ENCODE measurements at regions not wholly inside any gene's neighbourhood (a gene's known extent, or its start where the extent isn't known, plus 50 kb on each side); places are given as distances from the start of the nearest gene placed in this dataset.

DNA sequence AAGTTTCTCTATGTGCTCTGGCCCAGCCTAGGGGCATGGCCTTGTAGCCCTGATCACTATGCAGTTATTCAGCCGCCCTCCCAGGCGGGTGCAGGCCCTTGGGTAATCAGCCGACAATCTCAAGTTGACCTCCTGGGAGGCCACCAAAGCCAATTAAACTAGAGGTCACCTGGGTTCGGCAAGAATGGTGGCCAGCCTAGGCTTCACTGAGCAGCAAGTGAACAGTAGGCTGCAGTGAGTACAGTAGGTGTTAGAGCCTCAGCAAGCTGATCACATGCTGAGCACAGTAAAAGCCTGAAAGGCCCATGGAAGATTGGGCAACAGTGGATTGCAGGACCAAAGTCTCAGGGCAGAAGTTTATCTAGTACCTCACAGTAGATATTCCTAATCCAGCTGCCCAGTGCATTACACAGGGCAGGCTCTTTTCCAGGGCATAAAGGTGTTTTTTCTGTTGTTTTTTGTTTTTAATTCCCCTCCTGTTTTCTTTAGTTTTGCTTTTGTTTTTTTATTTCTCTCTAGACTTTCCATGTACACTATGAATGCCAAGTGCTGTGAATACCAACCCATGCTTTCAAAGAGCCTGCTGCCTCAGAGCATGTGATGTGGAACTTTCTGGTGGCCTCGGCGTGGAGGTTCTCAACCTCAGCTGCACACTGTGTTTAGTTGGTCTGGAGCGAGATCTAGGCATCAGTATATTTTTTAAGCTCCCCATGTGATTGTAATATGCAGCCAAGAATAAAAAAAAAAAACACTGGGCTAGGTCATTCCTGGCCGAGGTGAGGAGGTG, 55.9 kb upstream of the ATL2 start (continued):
- no peak for TF ChIP-seq ATF6 (CRISPR knock-in tag; conservative IDR thresholded peaks at IDR 0.05)
- TF ChIP-seq IRF2 (CRISPR knock-in tag; IDR thresholded peaks at IDR 0.05) = peak; percentile 97
- TF ChIP-seq SALL1 (CRISPR knock-in tag; IDR thresholded peaks at IDR 0.05) = peak; percentile 99
- no peak for TF ChIP-seq POLR2AphosphoS2 (IDR thresholded peaks at IDR 0.05; ENCODE audit: low read depth, low read length)
- peak; percentile 89 for TF ChIP-seq NCOA1 (CRISPR knock-in tag; IDR thresholded peaks at IDR 0.05)
- TF ChIP-seq FLYWCH1 (CRISPR knock-in tag; IDR thresholded peaks at IDR 0.05) = no peak
- TF ChIP-seq ZNF629 (CRISPR knock-in tag; conservative IDR thresholded peaks at IDR 0.05) = peak; percentile 51
- peak; percentile 84; the same call in 1 of the 2 replicates for TF ChIP-seq MEIS2 (CRISPR knock-in tag; IDR thresholded peaks at IDR 0.05)
- TF ChIP-seq, protein P1, sequence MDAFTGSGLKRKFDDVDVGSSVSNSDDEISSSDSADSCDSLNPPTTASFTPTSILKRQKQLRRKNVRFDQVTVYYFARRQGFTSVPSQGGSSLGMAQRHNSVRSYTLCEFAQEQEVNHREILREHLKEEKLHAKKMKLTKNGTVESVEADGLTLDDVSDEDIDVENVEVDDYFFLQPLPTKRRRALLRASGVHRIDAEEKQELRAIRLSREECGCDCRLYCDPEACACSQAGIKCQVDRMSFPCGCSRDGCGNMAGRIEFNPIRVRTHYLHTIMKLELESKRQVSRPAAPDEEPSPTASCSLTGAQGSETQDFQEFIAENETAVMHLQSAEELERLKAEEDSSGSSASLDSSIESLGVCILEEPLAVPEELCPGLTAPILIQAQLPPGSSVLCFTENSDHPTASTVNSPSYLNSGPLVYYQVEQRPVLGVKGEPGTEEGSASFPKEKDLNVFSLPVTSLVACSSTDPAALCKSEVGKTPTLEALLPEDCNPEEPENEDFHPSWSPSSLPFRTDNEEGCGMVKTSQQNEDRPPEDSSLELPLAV (CRISPR knock-in tag; conservative IDR thresholded peaks at IDR 0.05; ENCODE audit: low read depth) = no peak
- TF ChIP-seq EHMT2 (IDR thresholded peaks at IDR 0.05; ENCODE audit: borderline replicate concordance, low read depth, low read length) = peak; percentile 94
- TF ChIP-seq, protein P2, sequence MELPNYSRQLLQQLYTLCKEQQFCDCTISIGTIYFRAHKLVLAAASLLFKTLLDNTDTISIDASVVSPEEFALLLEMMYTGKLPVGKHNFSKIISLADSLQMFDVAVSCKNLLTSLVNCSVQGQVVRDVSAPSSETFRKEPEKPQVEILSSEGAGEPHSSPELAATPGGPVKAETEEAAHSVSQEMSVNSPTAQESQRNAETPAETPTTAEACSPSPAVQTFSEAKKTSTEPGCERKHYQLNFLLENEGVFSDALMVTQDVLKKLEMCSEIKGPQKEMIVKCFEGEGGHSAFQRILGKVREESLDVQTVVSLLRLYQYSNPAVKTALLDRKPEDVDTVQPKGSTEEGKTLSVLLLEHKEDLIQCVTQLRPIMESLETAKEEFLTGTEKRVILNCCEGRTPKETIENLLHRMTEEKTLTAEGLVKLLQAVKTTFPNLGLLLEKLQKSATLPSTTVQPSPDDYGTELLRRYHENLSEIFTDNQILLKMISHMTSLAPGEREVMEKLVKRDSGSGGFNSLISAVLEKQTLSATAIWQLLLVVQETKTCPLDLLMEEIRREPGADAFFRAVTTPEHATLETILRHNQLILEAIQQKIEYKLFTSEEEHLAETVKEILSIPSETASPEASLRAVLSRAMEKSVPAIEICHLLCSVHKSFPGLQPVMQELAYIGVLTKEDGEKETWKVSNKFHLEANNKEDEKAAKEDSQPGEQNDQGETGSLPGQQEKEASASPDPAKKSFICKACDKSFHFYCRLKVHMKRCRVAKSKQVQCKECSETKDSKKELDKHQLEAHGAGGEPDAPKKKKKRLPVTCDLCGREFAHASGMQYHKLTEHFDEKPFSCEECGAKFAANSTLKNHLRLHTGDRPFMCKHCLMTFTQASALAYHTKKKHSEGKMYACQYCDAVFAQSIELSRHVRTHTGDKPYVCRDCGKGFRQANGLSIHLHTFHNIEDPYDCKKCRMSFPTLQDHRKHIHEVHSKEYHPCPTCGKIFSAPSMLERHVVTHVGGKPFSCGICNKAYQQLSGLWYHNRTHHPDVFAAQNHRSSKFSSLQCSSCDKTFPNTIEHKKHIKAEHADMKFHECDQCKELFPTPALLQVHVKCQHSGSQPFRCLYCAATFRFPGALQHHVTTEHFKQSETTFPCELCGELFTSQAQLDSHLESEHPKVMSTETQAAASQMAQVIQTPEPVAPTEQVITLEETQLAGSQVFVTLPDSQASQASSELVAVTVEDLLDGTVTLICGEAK (IDR thresholded peaks at IDR 0.05) = no peak
- TF ChIP-seq, protein P2 (CRISPR knock-in tag; IDR thresholded peaks at IDR 0.05) = peak; percentile 77
- TF ChIP-seq TGIF2 (CRISPR knock-in tag; IDR thresholded peaks at IDR 0.05) = peak; percentile 66
- no peak for TF ChIP-seq TRAFD1 (CRISPR knock-in tag; IDR thresholded peaks at IDR 0.05; ENCODE audit: borderline replicate concordance)
- TF ChIP-seq ZNF749 (CRISPR knock-in tag; IDR thresholded peaks at IDR 0.05; ENCODE audit: borderline replicate concordance) = peak; percentile 56; the same call in 1 of the 2 replicates
